Mucosa of rectum (tissue), 2 donors: ENCODE measurements at regions not wholly inside any gene's neighbourhood (a gene's known extent, or its start where the extent isn't known, plus 50 kb on each side); places are given as distances from the start of the nearest gene placed in this dataset.

Experiments
- H3K27ac ChIP-seq, 2 donors: one replicate each; pipeline ENCODE4 v1.7.0; 2013; ENCODE audit warnings: inconsistent platforms in 2 of 2, low read depth in 2 of 2, low read length in 2 of 2
- H3K27me3 ChIP-seq, 2 donors: one replicate each; pipeline ENCODE4 v1.7.0; 2013; ENCODE audit warnings: low read length in 2 of 2; ENCODE audit not compliant: control insufficient read depth in 2 of 2, insufficient read depth in 2 of 2
- H3K36me3 ChIP-seq, 2 donors: one replicate each; pipeline ENCODE4 v1.7.0; 2013; ENCODE audit warnings: low read length in 2 of 2; ENCODE audit not compliant: control insufficient read depth in 2 of 2, insufficient read depth in 2 of 2
- H3K4me1 ChIP-seq, 2 donors: one replicate each; pipeline ENCODE4 v1.7.0; 2013; ENCODE audit warnings: low read length in 2 of 2, mild to moderate bottlenecking in 1 of 2; ENCODE audit not compliant: control insufficient read depth in 2 of 2, insufficient read depth in 2 of 2
- H3K4me3 ChIP-seq, 2 donors: one replicate each; pipeline ENCODE4 v1.7.0; 2013; ENCODE audit warnings: low read length in 2 of 2
- H3K9ac ChIP-seq, 2 donors: one replicate each; pipeline ENCODE4 v1.7.0; 2013; ENCODE audit warnings: low read length in 2 of 2, low read depth in 1 of 2, mild to moderate bottlenecking in 1 of 2
- H3K9me3 ChIP-seq, 2 donors: one replicate each; pipeline ENCODE4 v1.7.0; 2013; ENCODE audit warnings: low read length in 2 of 2; ENCODE audit not compliant: control insufficient read depth in 2 of 2
- donor health status: healthy.
- donor health status: Normal muscosa, but diverticular disease.

- H3K9me3 ChIP-seq: no peaks in the 10 kb centered on the region
- no peaks in the 10 kb centered on the region for H3K36me3 ChIP-seq
- H3K27me3 ChIP-seq: peaks cover 0 to 1% of the 10 kb centered on the region in 2 donors
- no peak overlapping the region for H3K9ac ChIP-seq
- H3K27ac ChIP-seq: no peak overlapping the region
- no peak overlapping the region for H3K4me3 ChIP-seq
- H3K4me1 ChIP-seq: no peaks in the 10 kb centered on the region
These were observed 599.8 kb downstream of the AJAP1 start for GRCh38 chr1:5254131-5254725.

DNA sequence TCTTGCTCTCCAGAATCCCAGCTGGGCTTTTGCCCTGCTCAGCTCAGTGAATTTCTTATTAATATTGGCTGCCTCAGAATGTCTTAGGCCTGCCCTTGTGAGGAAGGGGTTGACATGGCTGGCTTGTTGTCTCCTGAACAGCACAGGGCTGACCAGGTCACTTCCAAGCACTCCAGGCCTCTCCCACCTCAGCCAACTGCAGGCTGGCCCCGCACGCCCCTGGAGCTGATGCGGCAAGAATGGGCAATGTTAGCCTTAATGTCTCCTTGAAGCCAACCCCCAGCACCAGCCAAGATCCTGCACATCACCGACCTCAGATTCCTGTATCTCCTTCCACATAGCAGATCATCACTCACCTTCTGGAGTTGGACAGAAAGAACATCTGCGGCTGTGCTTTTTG, 598.6 kb downstream of the AJAP1 start:
- H3K9me3 ChIP-seq: no peaks in the 10 kb centered on the region
- H3K27ac ChIP-seq: no peak overlapping the region
- peaks cover 0 to 2% of the 10 kb centered on the region in 2 donors for H3K27me3 ChIP-seq
- no peak overlapping the region for H3K4me3 ChIP-seq
- H3K36me3 ChIP-seq: no peaks in the 10 kb centered on the region
- H3K9ac ChIP-seq: no peak overlapping the region
- no peaks in the 10 kb centered on the region for H3K4me1 ChIP-seq

DNA sequence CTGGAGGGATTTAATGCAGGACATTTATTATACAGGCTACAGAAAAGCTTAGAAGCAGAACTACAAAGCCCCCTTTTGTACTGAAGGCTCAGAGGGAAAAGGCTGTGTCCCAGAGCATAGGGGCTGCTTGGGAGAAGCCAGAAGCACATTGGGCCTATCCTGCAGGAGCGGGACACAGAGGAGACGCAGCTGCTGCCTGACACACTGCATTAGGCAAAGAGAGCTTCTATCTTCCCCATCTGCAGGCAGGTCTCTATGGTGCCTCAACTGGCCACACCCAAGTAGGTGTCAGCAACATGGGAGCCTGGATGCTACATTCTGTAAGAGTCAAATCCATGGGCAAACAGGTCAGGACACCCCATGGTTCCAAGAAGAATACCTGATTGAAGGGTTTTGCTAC, 595.9 kb downstream of the AJAP1 start:
- Histone ChIP-seq H3K27ac (no peak overlapping the region), H3K36me3 (no peaks in the 10 kb centered on the region), H3K9me3 (no peaks in the 10 kb centered on the region), H3K27me3 (peaks cover 0 to 2% of the 10 kb centered on the region in 2 donors), H3K9ac (no peak overlapping the region), H3K4me1 (no peaks in the 10 kb centered on the region), H3K4me3 (no peak overlapping the region)

DNA sequence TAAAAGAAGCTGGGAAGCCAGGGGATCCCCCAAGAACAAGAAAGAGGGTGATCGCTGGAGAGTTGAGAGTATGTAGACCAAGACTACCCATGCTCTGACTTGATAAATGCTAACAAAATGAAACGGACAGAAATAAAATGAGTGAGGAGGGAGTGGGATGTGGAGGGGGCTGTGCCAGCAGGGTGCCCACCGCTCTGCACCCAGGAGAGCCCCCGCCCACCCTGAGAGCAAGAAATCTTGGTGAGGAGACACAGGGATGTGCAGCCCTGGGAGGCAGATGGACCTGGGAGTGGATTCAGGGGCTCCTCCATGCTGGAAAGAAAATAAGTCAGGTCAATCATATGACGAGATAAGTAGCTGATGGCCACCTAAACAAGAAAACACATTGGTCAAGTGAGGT, 590.9 kb downstream of the AJAP1 start:
- peaks cover 0 to 2% of the 10 kb centered on the region in 2 donors for H3K27me3 ChIP-seq
- H3K9me3 ChIP-seq: no peaks in the 10 kb centered on the region
- no peaks in the 10 kb centered on the region for H3K4me1 ChIP-seq
- H3K36me3 ChIP-seq: no peaks in the 10 kb centered on the region
- H3K4me3 ChIP-seq: no peak overlapping the region
- H3K9ac ChIP-seq: no peak overlapping the region
- H3K27ac ChIP-seq: no peak overlapping the region

GRCh38 chr1:5244631-5245285, 590.3 kb downstream of the AJAP1 start:
- Histone ChIP-seq H3K9me3 (no peaks in the 10 kb centered on the region), H3K9ac (no peak overlapping the region), H3K27me3 (peaks cover 0 to 2% of the 10 kb centered on the region in 2 donors), H3K27ac (no peak overlapping the region), H3K4me3 (no peak overlapping the region), H3K36me3 (no peaks in the 10 kb centered on the region), H3K4me1 (no peaks in the 10 kb centered on the region)

DNA sequence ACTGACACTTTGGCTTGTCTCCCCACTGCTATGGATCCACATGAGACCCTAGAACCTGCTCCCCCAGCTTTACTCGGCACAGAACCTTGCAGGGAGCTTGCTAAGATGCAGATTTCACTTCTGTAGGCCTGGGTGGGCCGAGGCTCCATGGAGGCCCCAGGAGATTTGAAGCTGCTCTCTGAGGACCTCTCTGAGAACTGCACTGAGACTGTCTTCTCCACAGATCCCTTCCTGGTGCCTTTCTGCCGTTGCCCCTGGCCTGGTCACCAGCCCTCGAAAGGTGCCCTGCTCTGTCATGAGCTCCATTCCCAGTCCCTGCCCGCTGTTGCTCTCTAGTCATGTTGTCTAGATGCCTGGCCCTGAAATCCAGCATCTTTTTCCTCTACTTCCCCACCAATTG, 588.4 kb downstream of the AJAP1 start:
- Histone ChIP-seq H3K9ac (no peak overlapping the region), H3K4me3 (no peak overlapping the region), H3K36me3 (no peaks in the 10 kb centered on the region), H3K27ac (no peak overlapping the region), H3K4me1 (no peaks in the 10 kb centered on the region), H3K27me3 (no peaks in the 10 kb centered on the region), H3K9me3 (no peaks in the 10 kb centered on the region)

DNA sequence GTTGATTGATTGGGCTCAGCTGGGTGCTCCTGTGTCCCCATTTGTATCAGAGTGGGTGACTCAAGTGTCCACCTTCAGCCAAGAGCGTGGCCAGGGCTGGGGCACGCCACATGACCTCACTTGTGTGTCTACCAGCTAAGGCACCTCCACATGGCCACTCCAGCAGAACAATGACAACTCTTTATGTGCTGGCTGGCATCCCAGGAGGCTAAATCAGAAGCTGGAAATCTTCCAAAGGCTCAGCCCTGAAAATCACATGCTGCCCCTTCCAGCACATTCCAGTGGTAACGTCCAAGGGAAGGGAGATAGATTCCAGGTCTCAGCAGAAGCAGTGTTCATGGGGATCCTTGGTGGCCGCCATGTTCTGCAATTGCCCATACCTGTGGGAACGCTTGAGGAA, 585.5 kb downstream of the AJAP1 start:
- H3K27me3 ChIP-seq: no peaks in the 10 kb centered on the region
- no peak overlapping the region for H3K27ac ChIP-seq
- H3K9ac ChIP-seq: no peak overlapping the region
- H3K36me3 ChIP-seq: no peaks in the 10 kb centered on the region
- H3K4me3 ChIP-seq: no peak overlapping the region
- no peaks in the 10 kb centered on the region for H3K4me1 ChIP-seq
- no peaks in the 10 kb centered on the region for H3K9me3 ChIP-seq

DNA sequence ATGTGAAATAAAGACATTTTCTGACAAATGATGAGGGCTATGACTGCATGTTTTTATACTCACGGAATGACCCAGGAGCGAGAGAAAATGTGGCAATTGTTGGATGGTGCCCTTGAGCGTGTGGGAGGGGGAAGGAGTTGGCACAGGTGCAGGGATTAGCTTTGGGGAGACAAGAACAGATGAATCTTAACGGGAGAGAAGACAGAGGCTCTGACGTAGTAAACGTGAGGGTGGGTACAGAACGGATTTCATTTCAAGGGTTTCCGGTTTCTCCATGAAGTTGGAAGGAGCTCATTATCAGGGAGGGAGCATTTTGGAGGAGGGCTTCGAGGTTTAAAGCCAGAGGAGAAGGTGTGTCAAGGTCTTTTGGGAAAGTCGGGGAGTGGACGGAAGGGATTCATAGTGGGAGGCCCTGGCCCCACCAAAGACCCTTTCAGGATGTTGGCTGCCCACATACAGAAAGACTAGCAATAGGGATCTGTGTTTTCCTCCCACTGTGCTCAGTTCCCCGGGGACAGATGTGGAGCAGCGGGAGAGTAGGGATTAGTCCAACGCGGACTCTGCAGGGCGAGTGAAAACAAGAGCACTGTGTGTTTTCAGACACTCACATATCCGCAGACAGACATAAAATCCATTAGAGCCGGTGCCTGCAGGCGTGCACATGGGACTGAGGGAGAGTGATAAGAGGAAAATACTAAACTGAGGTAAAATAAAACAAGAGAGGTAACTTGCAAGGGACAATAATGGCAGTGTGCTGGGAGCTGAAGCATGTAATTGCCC, 584.1 kb downstream of the AJAP1 start:
- Histone ChIP-seq H3K4me1 (no peaks in the 10 kb centered on the region), H3K4me3 (no peak overlapping the region), H3K27ac (no peak overlapping the region), H3K27me3 (no peaks in the 10 kb centered on the region), H3K9ac (no peak overlapping the region), H3K36me3 (no peaks in the 10 kb centered on the region), H3K9me3 (no peaks in the 10 kb centered on the region)

GRCh38 chr1:5235355-5235899, 581.0 kb downstream of the AJAP1 start:
- no peak overlapping the region for H3K4me3 ChIP-seq
- no peaks in the 10 kb centered on the region for H3K4me1 ChIP-seq
- H3K9me3 ChIP-seq: no peaks in the 10 kb centered on the region
- no peaks in the 10 kb centered on the region for H3K36me3 ChIP-seq
- H3K9ac ChIP-seq: no peak overlapping the region
- H3K27me3 ChIP-seq: no peaks in the 10 kb centered on the region
- H3K27ac ChIP-seq: no peak overlapping the region

GRCh38 chr1:5232537-5232936, 578.1 kb downstream of the AJAP1 start:
- Histone ChIP-seq H3K9ac (no peak overlapping the region), H3K4me3 (no peak overlapping the region), H3K4me1 (no peaks in the 10 kb centered on the region), H3K27me3 (no peaks in the 10 kb centered on the region), H3K9me3 (no peaks in the 10 kb centered on the region), H3K36me3 (no peaks in the 10 kb centered on the region), H3K27ac (no peak overlapping the region)
